CD14-positive monocyte (primary cell): ENCODE measurements at regions not wholly inside any gene's neighbourhood (a gene's known extent, or its start where the extent isn't known, plus 50 kb on each side); places are given as distances from the start of the nearest gene placed in this dataset.
"Not testable (repeated sequence)": the region's sequence is repeated elsewhere in the genome, so short reads cannot be mapped to it uniquely, and the experiment has no call there.

ENCODE experiments used
- DNase-seq, 3 donors: peaks; one replicate each; pipeline ENCODE4 v3.0.0-alpha.2; 2011 to 2022
- H2AFZ ChIP-seq: 2 replicates; pipeline ENCODE4 v1.6.0; 2012; ENCODE audit warnings: mild to moderate bottlenecking, low read depth, low read length, inconsistent platforms; ENCODE audit not compliant: insufficient read depth, poor library complexity, severe bottlenecking
- H3K27ac ChIP-seq, 2 donors: 1 replicate in 1 of 2; 2 replicates in 1 of 2; pipeline ENCODE4 v1.5.1; 2012 to 2013; ENCODE audit warnings: low read length in 2 of 2, control low read depth in 1 of 2, inconsistent platforms in 1 of 2, low read depth in 1 of 2, mild to moderate bottlenecking in 1 of 2
- H3K27me3 ChIP-seq, 2 donors: one replicate each; pipeline versions ENCODE4 v1.6.0 to v1.6.1; 2011 to 2013; ENCODE audit warnings: low read length in 2 of 2; ENCODE audit not compliant: control insufficient read depth in 2 of 2, insufficient read depth in 2 of 2
- H3K36me3 ChIP-seq, 2 donors: replicated peaks in 1 of 2; 1 replicate in 1 of 2; 2 replicates in 1 of 2; pipeline versions ENCODE4 v1.5.1 to v1.6.1; 2012 to 2013; ENCODE audit warnings: low read length in 2 of 2, control low read depth in 1 of 2, inconsistent platforms in 1 of 2, mild to moderate bottlenecking in 1 of 2; ENCODE audit not compliant: insufficient read depth in 2 of 2, control insufficient read depth in 1 of 2
- H3K4me1 ChIP-seq, 2 donors: 1 replicate in 1 of 2; 2 replicates in 1 of 2; pipeline versions ENCODE4 v1.5.1 to v1.6.1; 2012 to 2013; ENCODE audit warnings: low read length in 2 of 2, control low read depth in 1 of 2, inconsistent platforms in 1 of 2, mild to moderate bottlenecking in 1 of 2, moderate library complexity in 1 of 2; ENCODE audit not compliant: insufficient read depth in 2 of 2, control insufficient read depth in 1 of 2
- H3K4me2 ChIP-seq: replicated peaks from 2 replicates; pipeline ENCODE3; 2012; ENCODE audit warnings: low read length, moderate library complexity, mild to moderate bottlenecking; ENCODE audit not compliant: poor library complexity, severe bottlenecking; ENCODE audit errors: extremely low read depth
- H3K4me3 ChIP-seq, 3 experiments: fragments of 200-600 bp in 1 of 3; sonication (generic) in 1 of 3; replicated peaks in 1 of 3; 1 replicate in 2 of 3; 2 replicates in 1 of 3; pipeline ENCODE4 v1.5.1; 2011 to 2013; ENCODE audit warnings: low read length in 3 of 3, mild to moderate bottlenecking in 3 of 3, control low read depth in 2 of 3, low read depth in 2 of 3, inconsistent platforms in 1 of 3, moderate library complexity in 1 of 3
- H3K79me2 ChIP-seq: 2 replicates; pipeline ENCODE4 v1.6.0; 2012; ENCODE audit warnings: mild to moderate bottlenecking, control low read depth, inconsistent platforms, low read length, moderate library complexity; ENCODE audit not compliant: insufficient read depth
- H3K9ac ChIP-seq: 2 replicates; pipeline ENCODE4 v1.6.0; 2017; ENCODE audit warnings: low read length, mild to moderate bottlenecking; ENCODE audit not compliant: insufficient read depth, poor library complexity, severe bottlenecking
- H3K9me3 ChIP-seq, 2 donors: replicated peaks in 1 of 2; 1 replicate in 1 of 2; 2 replicates in 1 of 2; pipeline versions ENCODE4 v1.5.1 to v1.6.1; 2012 to 2013; ENCODE audit warnings: low read length in 2 of 2, control low read depth in 1 of 2; ENCODE audit not compliant: control insufficient read depth in 1 of 2, insufficient read depth in 1 of 2
- H4K20me1 ChIP-seq: 2 replicates; pipeline ENCODE4 v1.6.0; 2012; ENCODE audit warnings: mild to moderate bottlenecking, low read length, control low read depth, moderate library complexity; ENCODE audit not compliant: insufficient read depth
- H3K27ac Mint-ChIP-seq, 7 donors: one replicate each; pipeline ENCODE4 v1.8.0; 2020; ENCODE audit warnings: mild to moderate bottlenecking in 7 of 7, mixed read lengths in 7 of 7, moderate library complexity in 6 of 7, inconsistent platforms in 2 of 7
- H3K27me3 Mint-ChIP-seq, 3 donors: one replicate each; pipeline ENCODE4 v1.8.0; 2021 to 2022; ENCODE audit warnings: low read depth in 3 of 3, mild to moderate bottlenecking in 3 of 3, mixed read lengths in 3 of 3, moderate library complexity in 3 of 3, inconsistent platforms in 1 of 3
- H3K36me3 Mint-ChIP-seq, 2 donors: one replicate each; pipeline ENCODE4 v1.8.0; 2020; ENCODE audit warnings: mixed read lengths in 2 of 2, inconsistent platforms in 1 of 2, mild to moderate bottlenecking in 1 of 2
- H3K4me1 Mint-ChIP-seq: one replicate; pipeline ENCODE4 v1.8.0; 2020; ENCODE audit warnings: mild to moderate bottlenecking, mixed read lengths
- H3K4me3 Mint-ChIP-seq, 2 donors: one replicate each; pipeline ENCODE4 v1.8.0; 2020; ENCODE audit warnings: mild to moderate bottlenecking in 2 of 2, mixed read lengths in 2 of 2, moderate library complexity in 1 of 2
- H3K9me3 Mint-ChIP-seq, 7 donors: one replicate each; pipeline ENCODE4 v1.8.0; 2020 to 2022; ENCODE audit warnings: mixed read lengths in 7 of 7, mild to moderate bottlenecking in 6 of 7, moderate library complexity in 6 of 7, inconsistent platforms in 2 of 7
- WGBS: methylation state at CpG from one replicate; pipeline ENCODE4 v1.1.5; 2013; ENCODE audit warnings: missing lambda C conversion rate; ENCODE audit not compliant: insufficient coverage; 5-methylcytosine and 5-hydroxymethylcytosine counted together
- intact Hi-C, 2 donors: fragments of 100-400 bp; cut with micrococcal nuclease; formaldehyde crosslinking; loops; one replicate each; pipeline versions ENCODE4 v1.15.0 to v1.15.1; 2023

DNA sequence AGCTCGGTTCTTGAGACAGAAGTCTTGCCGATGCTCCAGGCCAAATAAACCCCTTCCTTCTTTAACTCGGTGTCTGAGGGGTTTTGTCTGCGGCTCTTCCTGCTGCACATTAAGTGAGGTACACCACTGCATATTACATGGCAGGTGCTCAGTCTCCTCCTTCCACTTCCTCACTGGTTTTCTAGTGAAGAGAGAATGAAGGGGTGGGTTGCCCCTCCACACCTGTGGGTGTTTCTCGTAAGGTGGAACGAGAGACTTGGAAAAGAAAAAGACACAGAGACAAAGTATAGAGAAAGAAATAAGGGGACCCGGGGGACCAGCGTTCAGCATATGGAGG lies 138.0 kb downstream of the OR2B2 start:
- Mint-ChIP-seq H3K4me3 (peak overlapping the region in 1 of 2 donors; percentile 67), H3K4me1 (peaks cover 39% of the 10 kb centered on the region), H3K27ac (peak overlapping the region; percentile 51 to 93 (median 81))
- H2AFZ ChIP-seq, H3K27me3 ChIP-seq, H3K9me3 Mint-ChIP-seq, DNase-seq, H3K9me3 ChIP-seq, H3K36me3 ChIP-seq, H4K20me1 ChIP-seq, intact Hi-C loops, H3K27me3 Mint-ChIP-seq, H3K36me3 Mint-ChIP-seq, H3K9ac ChIP-seq, H3K79me2 ChIP-seq: not testable (repeated sequence)
- Histone ChIP-seq H3K4me1 (peaks cover 32 to 33% of the 10 kb centered on the region in 2 donors), H3K27ac (peak overlapping the region in 1 of 2 donors; percentile 55), H3K4me3 (peak overlapping the region in 1 of 3 experiments; percentile 28), H3K4me2 (peak overlapping the region; percentile 43)
- WGBS, result no CpG with 5 or more reads among the region's 8 CpGs

DNA sequence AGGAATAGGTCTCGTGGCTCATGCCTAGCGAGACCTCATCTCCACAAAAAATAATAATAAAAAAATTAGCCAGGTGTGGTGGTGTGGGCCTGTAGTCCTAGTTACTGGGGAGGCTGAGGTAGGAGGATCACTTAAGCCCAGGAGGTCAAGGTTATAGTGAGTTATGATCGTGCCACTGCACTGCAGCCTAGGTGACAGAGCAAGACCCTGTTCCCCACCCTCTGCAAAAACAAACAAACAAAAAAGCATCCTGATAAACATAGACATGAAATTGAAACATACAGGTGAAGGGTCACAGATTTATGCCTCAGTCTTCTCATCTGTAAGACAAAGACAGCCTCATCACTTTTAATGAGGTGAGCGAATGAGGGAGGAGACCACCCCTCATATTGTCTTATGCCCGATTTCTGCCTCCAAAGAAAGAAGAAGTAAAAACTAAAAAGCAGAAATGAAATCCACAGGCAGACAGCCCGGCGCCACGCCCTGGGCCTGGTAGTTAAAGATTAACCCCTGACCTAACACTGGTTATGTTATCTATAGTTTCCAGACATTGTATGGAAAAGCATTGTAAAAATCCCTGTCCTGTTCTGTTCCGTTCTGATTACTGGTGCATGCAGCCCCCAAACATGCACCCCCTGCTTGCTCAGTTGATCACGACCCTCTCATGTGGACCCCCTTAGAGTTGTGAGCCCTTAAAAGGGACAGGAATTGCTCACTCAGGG lies 138.5 kb downstream of the OR2B2 start:
- Histone ChIP-seq H3K4me3 (peak overlapping the region in 1 of 3 experiments; percentile 28), H3K4me1 (peaks cover 32 to 33% of the 10 kb centered on the region in 2 donors), H3K4me2 (peak overlapping the region; percentile 43), H3K27ac (peak overlapping the region in 1 of 2 donors; percentile 55)
- H3K36me3 ChIP-seq, H2AFZ ChIP-seq, DNase-seq, intact Hi-C loops, H4K20me1 ChIP-seq, H3K27me3 Mint-ChIP-seq, H3K9ac ChIP-seq, H3K9me3 ChIP-seq, H3K36me3 Mint-ChIP-seq, H3K79me2 ChIP-seq, H3K27me3 ChIP-seq, H3K9me3 Mint-ChIP-seq: not testable (repeated sequence)
- H3K4me1 Mint-ChIP-seq, result peaks cover 39% of the 10 kb centered on the region
- H3K27ac Mint-ChIP-seq, result peak overlapping the region; percentile 51 to 93 (median 85)
- H3K4me3 Mint-ChIP-seq, result peak overlapping the region in 1 of 2 donors; percentile 67
- 0% methylated on average over 2 of the region's 10 CpGs for WGBS
